NB4 (cell line): ENCODE measurements at regions not wholly inside any gene's neighbourhood (a gene's known extent, or its start where the extent isn't known, plus 50 kb on each side); places are given as distances from the start of the nearest gene placed in this dataset.

Experiments
- DNase-seq: peaks from one replicate; pipeline ENCODE4 v3.0.0; 2010; ENCODE audit warnings: low read depth
- H3K4me3 ChIP-seq: one replicate; pipeline ENCODE4 v1.5.1; 2011; ENCODE audit warnings: mild to moderate bottlenecking, low read depth, low read length, moderate library complexity
- MYC ChIP-seq: IDR thresholded peaks from 2 replicates; pipeline ENCODE4 v1.6.1; 2011; ENCODE audit warnings: low read depth, low read length
- POLR2A ChIP-seq: IDR thresholded peaks from 2 replicates; pipeline ENCODE4 v1.6.1; 2011; ENCODE audit warnings: mild to moderate bottlenecking; ENCODE audit not compliant: insufficient read length; ENCODE audit errors: extremely low read depth
- TF ChIP-seq, protein P1 (sequence below): IDR thresholded peaks from 2 replicates; pipeline ENCODE4 v1.6.1; 2011; ENCODE audit warnings: low read depth, low read length
- TF ChIP-seq, protein P2 (sequence below): IDR thresholded peaks from one replicate; pipeline ENCODE4 v1.5.1; 2012; ENCODE audit warnings: low read depth, low read length

DNA sequence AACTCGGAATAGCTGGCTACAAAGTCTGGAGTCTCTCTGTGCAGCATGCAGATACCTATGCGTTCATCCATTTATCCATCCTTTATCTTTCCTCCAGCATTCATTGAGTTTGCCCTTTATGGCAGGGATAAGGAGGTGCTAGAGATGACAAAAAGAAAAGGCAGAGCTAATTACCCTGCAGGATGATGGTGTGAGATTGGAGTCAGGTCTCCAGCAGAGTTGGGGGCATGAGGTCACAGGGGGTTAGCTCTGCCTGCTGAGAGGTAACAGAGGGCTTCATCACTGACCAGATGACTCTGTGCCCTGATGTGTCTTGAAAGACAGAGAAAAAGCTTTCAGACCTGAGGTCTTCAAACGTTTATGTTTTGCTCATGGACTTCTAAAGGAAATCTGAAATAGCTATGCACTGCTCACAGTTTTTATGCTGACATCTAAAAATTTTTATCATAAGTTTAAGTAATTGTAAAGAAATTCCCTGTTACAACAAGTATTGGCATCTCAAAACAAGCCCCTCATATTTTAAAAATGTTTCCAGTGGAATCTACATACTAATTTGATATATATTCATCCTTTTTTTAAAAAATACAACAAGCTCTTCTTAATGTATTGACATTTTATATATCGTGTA lies 132.3 kb upstream of the ANKRD28 start:
- TF ChIP-seq, protein P1, sequence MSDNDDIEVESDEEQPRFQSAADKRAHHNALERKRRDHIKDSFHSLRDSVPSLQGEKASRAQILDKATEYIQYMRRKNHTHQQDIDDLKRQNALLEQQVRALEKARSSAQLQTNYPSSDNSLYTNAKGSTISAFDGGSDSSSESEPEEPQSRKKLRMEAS: no peak
- TF ChIP-seq MYC: no peak
- TF ChIP-seq, protein P2, sequence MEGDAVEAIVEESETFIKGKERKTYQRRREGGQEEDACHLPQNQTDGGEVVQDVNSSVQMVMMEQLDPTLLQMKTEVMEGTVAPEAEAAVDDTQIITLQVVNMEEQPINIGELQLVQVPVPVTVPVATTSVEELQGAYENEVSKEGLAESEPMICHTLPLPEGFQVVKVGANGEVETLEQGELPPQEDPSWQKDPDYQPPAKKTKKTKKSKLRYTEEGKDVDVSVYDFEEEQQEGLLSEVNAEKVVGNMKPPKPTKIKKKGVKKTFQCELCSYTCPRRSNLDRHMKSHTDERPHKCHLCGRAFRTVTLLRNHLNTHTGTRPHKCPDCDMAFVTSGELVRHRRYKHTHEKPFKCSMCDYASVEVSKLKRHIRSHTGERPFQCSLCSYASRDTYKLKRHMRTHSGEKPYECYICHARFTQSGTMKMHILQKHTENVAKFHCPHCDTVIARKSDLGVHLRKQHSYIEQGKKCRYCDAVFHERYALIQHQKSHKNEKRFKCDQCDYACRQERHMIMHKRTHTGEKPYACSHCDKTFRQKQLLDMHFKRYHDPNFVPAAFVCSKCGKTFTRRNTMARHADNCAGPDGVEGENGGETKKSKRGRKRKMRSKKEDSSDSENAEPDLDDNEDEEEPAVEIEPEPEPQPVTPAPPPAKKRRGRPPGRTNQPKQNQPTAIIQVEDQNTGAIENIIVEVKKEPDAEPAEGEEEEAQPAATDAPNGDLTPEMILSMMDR: no peak
- no peak for TF ChIP-seq POLR2A
- no peak for DNase-seq
- H3K4me3 ChIP-seq: no peak overlapping the region

GRCh38 chr3:15932348-15933300 lies 134.8 kb upstream of the ANKRD28 start:
- no peak overlapping the region for H3K4me3 ChIP-seq
- DNase-seq: no peak
- no peak for TF ChIP-seq MYC
- TF ChIP-seq POLR2A: no peak
- TF ChIP-seq, protein P1: no peak
- TF ChIP-seq, protein P2: no peak

DNA sequence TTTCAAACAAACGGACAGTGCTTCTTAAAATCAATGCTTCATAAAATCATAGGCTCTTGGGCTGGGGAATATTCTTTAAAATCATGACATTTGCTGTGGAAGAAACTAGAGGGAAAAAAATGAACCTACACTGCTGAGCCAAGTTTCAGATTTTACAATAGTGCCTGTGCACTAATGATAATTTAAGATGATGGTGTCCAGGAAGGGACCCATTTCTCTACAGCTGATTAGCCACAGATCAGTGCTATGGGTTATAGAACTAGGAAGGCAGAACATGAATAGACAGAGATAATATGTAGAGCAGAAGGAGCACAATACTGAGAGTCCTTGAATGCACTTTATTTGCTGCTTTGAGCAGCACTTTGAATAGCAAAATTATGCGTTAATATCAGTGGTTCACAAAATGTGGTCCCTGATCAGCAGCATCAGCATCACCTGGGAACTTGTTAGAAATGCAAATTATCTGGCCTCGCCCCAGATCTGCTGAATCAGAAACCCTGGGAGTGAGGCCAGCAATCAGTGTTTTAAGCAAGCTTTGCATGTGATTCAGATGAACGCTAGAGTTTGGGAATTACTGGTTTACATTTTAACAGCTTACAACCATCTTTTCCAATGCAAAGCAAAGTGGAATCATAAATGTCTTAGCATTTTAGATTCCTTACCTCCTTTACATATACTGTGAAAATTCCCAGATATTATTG lies 135.8 kb upstream of the ANKRD28 start:
- no peak for TF ChIP-seq MYC
- no peak for TF ChIP-seq POLR2A
- TF ChIP-seq, protein P2: no peak
- TF ChIP-seq, protein P1: no peak
- no peak overlapping the region for H3K4me3 ChIP-seq
- DNase-seq: no peak

DNA sequence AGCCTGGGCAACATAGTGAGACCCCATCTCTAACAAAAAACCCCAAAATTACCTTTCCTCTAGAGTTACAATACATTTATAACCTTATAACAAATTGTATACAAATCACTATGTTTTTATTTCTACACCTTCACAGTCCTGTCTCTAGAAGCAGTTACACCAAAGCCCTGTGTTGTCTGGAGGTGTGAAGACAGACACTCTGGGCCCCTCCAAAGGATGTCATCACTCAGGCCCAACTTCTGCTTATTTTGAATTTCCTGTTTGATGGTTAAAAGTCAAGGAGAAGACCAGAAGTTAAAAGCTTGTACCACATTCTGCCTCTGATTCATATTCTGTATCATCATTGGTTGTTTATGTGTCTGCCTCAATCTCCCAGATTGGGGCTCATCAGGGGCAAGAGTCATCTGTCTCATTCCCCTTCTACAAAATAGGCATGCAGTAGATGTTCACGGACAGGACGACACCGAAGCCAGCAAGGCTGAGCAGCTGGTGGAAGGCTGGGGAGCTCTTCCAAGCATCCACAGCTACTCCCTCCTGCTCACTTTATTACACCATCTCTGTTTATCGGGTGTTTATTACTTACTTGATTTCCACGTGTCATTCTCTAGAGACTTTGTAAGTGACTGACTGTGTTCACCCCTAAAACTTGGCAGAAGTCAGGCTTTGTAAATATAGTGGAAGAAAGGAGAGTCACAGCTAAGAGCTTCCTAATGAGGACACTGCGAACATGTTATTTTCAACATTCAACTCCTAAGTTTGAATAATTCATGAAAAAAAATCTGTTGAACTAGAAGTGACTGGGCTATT lies 136.8 kb upstream of the ANKRD28 start:
- DNase-seq: peak; percentile 23
- H3K4me3 ChIP-seq: no peak overlapping the region
- TF ChIP-seq, protein P1: no peak
- TF ChIP-seq, protein P2: no peak
- no peak for TF ChIP-seq POLR2A
- TF ChIP-seq MYC: no peak

GRCh38 chr3:15936312-15936711 lies 138.5 kb upstream of the ANKRD28 start:
- no peak overlapping the region for H3K4me3 ChIP-seq
- TF ChIP-seq MYC: no peak
- TF ChIP-seq, protein P1: no peak
- no peak for TF ChIP-seq POLR2A
- TF ChIP-seq, protein P2: no peak
- no peak for DNase-seq
